ENCODE measurements at regions not wholly inside any gene's neighbourhood (a gene's known extent, or its start where the extent isn't known, plus 50 kb on each side); places are given as distances from the start of the nearest gene placed in this dataset.
A peak's percentile ranks its signal among the peaks of the same experiment; 100 is the strongest.

GRCh38 chr22:47341464-47341863, 579.0 kb downstream of the TBC1D22A start:
- DNase-seq (ENCODE audit: low spot score), result no peak

DNA sequence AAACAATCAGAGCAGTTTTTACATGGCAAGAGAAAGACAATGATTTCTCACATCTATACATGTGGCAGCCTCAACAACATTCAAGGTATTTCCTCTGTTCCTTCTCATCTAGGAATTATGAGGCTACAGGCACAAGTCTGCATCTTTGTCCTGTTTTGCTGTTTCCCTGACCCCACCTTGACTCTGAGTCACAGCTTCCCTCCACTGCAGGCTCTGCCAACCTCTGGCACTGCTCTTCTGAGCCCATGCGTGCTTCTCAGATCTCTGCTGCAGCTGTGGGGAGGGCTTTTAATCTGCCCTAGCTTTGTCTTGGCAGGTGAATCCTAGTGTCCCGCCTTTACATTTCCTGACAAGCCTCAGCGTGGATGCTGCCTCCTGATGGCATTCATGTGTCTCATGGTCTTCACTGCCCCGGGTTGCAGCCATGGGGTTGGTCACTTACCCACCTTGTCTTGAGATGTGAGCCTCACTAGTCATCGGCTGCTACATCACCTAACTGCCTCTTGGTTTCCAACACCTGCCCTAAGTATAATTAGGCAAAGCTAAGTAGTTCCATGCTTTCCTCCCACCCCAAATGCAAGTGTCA, 578.5 kb downstream of the TBC1D22A start:
- no peak for DNase-seq (ENCODE audit: low spot score)

DNA sequence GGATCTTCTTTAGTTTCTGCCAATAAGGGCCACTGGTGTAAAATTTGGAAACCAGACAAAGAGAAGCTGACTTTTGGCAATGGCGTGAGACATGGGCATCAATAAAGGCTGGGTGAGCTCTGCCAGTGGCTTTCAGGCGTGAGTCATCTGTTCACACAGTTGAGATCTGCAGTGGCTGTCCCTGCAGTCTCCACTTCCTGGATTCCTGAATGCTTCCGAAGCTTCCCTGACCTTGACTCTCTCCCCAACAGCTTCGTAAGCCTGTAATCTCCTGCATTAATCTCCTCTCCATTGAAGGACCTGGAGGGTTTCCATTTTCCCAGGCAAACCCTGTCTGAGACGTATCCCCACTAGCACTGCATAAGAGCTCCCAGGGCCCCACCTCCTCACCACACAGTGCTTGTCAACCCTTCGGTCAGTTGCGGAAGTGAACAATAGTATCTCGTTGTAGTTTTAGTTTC, 574.7 kb downstream of the TBC1D22A start:
- peak; percentile 96 for DNase-seq (ENCODE audit: low spot score)

- DNase-seq (ENCODE audit: low spot score), result no peak
Measured at GRCh38 chr22:47335958-47336357, 573.5 kb downstream of the TBC1D22A start.

GRCh38 chr22:47335460-47335859, 573.0 kb downstream of the TBC1D22A start:
- no peak for DNase-seq (ENCODE audit: low spot score)

- no peak for DNase-seq (ENCODE audit: low spot score)
Measured at GRCh38 chr22:47334601-47335000, 572.2 kb downstream of the TBC1D22A start.

- peak; percentile 96 for DNase-seq (ENCODE audit: low spot score)
Measured at GRCh38 chr22:47333625-47334024, 571.2 kb downstream of the TBC1D22A start.

- no peak for DNase-seq (ENCODE audit: low spot score)
Measured at GRCh38 chr22:47332246-47332980, 570.0 kb downstream of the TBC1D22A start.

GRCh38 chr22:47331750-47332149, 569.3 kb downstream of the TBC1D22A start:
- DNase-seq (ENCODE audit: low spot score), result no peak

DNA sequence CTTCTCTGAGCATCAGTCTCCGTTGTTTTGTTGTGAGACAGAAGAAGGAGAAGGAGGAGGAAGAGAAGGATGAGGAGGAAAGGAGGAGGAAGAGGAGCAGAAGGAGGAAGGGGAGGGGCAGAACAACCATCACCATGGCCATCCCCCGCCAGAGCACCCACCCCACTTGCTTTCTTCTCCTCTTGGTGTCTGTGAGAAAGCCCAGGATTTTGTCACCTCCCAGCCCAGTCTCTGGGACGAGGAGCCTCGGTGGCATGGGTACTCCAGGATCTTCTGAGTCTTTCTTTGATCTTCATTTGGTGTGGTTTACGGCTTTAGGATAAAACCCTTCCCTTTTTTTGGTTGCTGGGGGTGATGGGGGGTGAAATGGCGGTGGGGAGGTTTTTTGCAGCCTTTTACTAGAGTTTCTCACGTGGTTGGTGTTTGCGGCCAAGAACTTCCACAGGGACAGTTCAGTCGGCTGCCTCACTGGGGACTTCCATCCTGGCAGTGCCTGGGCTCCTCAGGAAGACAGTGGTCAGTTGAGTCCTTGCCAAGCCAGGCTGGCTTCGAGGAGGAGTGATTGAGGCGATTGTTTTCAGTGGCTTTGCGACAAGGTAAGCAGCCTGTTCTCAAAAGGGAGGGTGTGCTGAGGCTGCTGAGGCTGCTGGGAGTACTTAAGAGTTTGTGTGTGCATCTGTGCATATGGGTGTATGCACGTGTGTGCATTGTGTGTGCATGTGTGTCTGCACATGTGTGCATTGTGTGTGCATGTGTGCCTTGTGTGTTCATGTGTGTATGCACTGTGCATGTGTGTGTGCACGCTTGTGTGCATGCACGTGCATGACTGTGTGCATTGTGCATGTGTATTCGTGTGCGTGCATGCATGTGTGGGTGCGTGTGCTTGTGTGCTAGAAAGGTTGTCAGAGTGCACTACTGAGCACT, 567.5 kb downstream of the TBC1D22A start:
- DNase-seq (ENCODE audit: low spot score), result no peak

GRCh38 chr22:47328550-47329243, 566.2 kb downstream of the TBC1D22A start:
- peak; percentile 97 for DNase-seq (ENCODE audit: low spot score)

- no peak for DNase-seq (ENCODE audit: low spot score)
Measured at GRCh38 chr22:47327241-47327640, 564.8 kb downstream of the TBC1D22A start.

GRCh38 chr22:47325249-47325648, 562.8 kb downstream of the TBC1D22A start:
- DNase-seq (ENCODE audit: low spot score), result no peak

DNA sequence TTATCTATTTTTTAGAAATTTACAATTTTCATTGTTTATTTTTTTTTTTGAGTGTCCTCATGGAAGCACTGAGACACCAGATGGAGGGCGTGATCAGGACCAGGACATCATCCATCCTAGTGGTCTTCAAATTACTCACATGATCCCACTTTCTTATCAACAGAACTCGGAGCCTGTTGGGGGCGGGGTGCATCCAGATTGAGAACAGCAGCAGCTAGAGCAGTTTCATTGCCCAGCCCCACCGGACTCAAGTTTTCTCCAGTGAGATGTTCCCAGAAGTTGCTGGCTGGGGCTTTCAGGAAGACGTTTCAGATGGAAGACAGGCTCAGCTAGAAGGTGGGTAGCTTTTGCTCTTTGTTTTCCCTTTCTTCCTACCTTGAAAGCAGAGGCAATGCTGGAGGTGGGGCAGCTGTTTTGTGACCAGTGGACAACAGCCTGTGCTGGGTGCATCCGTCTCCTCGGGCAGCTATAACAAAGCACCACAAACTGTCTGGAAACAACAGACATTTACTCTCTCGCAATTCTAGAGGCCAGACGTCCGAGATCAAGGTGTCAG, 562.1 kb downstream of the TBC1D22A start:
- no peak for DNase-seq (ENCODE audit: low spot score)

DNA sequence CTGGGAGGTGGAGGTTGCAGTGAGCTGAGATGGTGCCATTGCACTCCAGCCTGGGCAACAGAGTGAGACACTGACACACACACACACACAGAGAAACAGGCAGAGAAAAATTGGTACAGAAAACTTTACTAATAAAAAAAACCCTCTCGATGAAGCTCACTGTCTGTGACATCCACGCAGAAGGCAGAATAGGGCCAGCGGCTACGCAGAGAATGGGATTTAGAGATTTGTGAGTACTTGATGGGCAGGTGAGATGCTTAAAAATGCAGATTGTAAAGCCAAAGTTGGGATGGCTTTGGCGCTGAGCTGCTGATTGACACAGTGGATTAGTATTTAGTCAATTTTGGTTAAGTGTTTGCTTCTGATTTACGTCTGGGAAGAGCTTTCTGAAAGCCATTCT, 561.1 kb downstream of the TBC1D22A start:
- DNase-seq (ENCODE audit: low spot score), result no peak

- DNase-seq (ENCODE audit: low spot score), result no peak
Measured at GRCh38 chr22:47322854-47323253, 560.4 kb downstream of the TBC1D22A start.

DNA sequence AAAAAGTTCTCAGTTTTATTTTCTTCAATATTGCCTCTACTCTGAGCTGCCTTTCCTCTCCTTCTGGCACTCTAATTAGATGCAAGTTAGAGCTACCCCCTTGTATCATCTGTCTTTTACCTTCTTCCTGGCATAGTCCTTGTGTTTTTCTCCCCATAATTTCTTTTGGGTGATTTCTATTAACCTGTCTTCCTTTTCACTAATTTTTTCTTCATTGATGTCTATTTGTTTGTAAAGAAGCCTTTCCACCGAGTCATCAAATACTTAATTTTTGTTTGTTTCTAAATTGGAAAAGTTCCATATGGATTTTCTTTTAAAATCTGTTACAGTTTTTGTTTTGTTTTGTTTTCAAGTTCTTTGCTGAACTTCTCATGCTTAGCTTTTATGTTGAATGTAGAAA, 558.1 kb downstream of the TBC1D22A start:
- no peak for DNase-seq (ENCODE audit: low spot score)

DNA sequence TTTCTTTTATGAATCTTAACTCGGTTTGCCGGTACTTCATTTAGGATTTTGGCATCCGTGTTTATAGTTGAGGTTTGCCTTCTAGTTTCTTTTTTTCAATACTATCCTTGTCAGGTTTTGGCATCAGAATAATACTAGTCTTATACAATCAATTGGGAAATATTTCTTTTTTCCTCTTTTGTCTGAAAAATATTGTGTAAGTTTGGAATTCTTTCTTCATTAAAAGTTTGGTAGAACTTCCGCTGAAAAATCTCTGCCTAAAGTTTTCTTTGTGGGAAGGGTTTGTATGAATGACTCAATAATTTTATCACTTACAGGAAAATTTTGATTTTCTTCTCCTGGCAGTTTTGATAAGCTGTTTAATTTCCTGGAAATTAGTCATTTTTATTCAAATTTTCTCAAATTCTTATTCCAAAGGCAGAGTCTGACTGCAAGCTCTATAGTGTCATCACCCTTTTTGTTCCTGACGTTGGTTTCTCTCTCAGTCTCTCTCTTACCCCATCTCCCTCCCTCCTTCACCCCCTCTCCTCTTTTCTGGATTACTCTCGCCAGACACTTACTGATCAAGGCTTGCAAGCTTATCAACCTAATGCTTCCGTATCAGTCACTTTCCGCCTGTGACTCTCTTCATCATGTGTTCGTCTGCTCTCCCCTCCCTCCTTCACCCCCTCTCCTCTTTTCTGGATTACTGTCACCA, 555.7 kb downstream of the TBC1D22A start:
- no peak for DNase-seq (ENCODE audit: low spot score)

GRCh38 chr22:47315862-47316419, 553.5 kb downstream of the TBC1D22A start:
- no peak for DNase-seq (ENCODE audit: low spot score)

DNA sequence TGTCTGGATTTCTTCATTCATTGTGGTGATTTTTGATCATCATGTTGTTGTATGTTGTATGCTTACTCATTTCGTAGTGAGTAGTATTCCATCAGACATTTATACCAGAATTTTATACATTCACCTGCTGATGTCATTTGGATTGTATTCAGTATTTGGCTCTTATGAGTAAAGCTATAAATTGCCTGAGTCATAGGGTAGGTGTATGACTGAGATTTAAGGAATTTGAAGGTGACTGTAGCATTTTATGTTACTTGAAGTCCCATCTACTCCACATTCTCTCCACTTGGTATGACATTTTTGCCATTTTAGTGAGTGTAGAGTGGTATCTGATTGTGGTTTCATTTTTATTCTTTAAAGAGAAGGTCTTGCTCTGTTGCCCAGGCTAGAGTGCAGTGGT, 548.2 kb downstream of the TBC1D22A start:
- no peak for DNase-seq (ENCODE audit: low spot score)

DNA sequence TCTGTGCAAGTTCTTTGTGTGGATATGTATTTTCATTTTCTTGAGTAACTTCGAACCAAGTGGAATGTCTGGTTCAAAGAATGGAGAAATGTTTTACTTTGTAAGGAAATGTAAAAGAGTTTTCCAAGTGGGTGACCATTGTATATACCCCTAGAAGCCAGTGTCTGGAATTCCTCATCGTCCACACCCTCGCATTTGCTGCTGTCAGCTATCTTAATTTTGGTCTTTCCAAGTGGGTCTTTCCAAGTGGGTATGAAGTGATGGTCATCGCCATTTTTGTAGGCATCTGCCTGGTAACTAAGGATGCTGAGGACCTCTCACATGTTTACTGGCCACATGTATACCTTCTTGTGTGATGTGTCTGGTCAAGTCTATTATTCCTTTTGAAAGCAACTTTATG, 547.5 kb downstream of the TBC1D22A start:
- DNase-seq (ENCODE audit: low spot score), result no peak

All from H4 (cell line).